Posterior vena cava (tissue), 2 donors: ENCODE measurements at regions not wholly inside any gene's neighbourhood (a gene's known extent, or its start where the extent isn't known, plus 50 kb on each side); places are given as distances from the start of the nearest gene placed in this dataset.

Experiments used
- DNase-seq: peaks from one replicate; pipeline ENCODE4 v3.0.0-alpha.2; 2020; ENCODE audit warnings: low spot score
- intact Hi-C, 2 donors: fragments of 100-400 bp; cut with DNase I; formaldehyde crosslinking; loops; one replicate each; pipeline versions ENCODE4 v1.14.1 to v1.14.2; 2022 to 2023
- donor health status: DM: yes; HTN: yes; CAD: no.
- donor health status: DM: yes; HTN: yes; CAD: no.

DNA sequence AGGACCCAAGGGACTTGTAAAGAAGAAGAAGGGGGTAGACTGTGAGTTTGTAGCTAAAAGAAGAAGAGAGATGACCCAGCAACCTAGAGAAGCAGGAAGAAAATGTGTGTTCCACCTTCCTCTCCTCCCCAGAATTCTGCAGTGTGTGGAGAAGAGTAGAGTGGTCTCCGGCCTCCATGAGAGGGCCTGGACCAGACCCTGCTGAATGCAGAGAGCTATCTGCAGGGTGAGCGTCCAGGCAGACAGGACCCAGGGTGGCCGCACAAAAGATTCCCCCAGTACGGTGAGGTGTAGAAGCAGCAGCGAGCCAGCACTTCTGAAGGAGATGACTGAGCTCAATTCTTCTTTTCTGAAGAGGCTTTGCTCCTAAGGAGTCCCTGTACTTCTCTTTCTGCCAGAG is 239.7 kb upstream of the ANKRD30A start:
- intact Hi-C loops = no loop called here
- DNase-seq = no peak

DNA sequence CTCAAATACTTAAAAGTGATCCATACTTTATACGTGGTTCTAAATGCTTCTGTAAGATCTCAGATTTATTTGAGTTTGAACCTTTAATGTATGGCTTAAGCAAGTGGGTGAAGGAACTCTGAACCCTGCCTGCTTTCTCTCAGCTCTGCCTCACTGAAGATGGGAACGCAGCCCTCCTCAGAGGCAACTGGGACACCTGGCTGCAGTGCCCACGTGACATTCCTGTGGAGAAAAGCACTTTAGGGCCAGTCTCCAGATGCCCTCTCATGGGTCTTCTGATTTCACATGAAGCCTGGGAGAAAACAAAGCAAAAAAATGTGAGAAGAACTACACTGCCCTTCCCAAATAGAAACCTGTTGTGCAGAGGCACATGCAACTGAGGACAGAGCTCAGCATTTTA is 242.6 kb upstream of the ANKRD30A start:
- intact Hi-C loops = no loop called here
- no peak for DNase-seq

- intact Hi-C loops = no loop called here
- DNase-seq = no peak
Measured at GRCh38 chr10:36880898-36881297, 244.5 kb upstream of the ANKRD30A start.

- intact Hi-C loops = no loop called here
- no peak for DNase-seq
Measured at GRCh38 chr10:36872702-36873393, 252.6 kb upstream of the ANKRD30A start.

- intact Hi-C loops = no loop called here
- DNase-seq = no peak
Measured at GRCh38 chr10:36840788-36841187, 284.6 kb upstream of the ANKRD30A start.

GRCh38 chr10:36837416-36837815 is 288.0 kb upstream of the ANKRD30A start:
- DNase-seq = no peak
- intact Hi-C loops = no loop called here

DNA sequence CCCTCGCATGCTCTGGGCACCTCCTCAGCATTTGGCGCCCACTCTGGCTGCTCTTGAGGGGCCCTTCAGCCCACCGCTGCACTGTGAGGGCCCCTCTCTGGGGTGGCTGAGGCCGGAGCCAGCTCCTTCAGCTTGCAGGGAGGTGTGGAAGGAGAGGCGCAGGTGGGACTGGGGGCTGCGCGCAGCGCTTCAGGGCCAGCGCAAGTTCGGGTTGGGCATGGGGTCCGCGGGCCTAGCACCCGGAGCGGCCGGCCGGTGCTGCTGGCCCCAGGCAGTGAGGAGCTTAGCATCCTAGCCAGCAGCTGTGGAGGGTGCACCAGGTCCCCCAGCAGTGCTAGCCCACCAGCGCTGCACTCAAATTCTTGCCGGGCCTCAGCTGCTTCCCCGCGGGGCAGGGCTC is 305.6 kb upstream of the ANKRD30A start:
- intact Hi-C loops = no loop called here
- no peak for DNase-seq

DNA sequence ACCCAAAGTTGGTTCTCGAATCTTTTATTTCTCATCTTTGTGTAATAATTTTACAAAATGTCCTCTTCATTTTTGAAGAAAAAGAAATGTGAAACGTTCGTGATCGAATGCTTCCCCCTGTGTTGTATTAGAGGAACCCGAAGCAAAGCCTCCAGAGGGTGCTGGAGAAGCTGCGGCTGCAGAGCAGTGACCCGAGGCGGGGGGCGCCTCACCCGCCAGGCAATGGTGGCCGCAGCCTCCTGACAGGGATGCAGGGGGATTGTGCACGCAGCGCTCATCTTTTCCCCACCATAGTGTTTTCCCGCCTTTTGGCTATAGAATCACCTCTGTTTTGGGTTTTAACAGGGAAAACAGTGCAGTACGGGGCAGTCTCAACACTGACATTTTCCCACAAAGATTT is 307.5 kb upstream of the ANKRD30A start:
- intact Hi-C loops = no loop called here
- DNase-seq = no peak

- intact Hi-C loops = no loop called here
- no peak for DNase-seq
Measured at GRCh38 chr10:36808625-36809362, 316.6 kb upstream of the ANKRD30A start.

GRCh38 chr10:36803229-36803628 is 322.2 kb upstream of the ANKRD30A start:
- DNase-seq = no peak
- intact Hi-C loops = no loop called here

GRCh38 chr10:36802490-36803153 is 322.8 kb upstream of the ANKRD30A start:
- DNase-seq = no peak
- intact Hi-C loops = no loop called here

GRCh38 chr10:36801660-36802059 is 323.7 kb upstream of the ANKRD30A start:
- no peak for DNase-seq
- intact Hi-C loops = no loop called here

- intact Hi-C loops = no loop called here
- no peak for DNase-seq
Measured at GRCh38 chr10:36794981-36795380, 330.4 kb upstream of the ANKRD30A start.

- intact Hi-C loops = no loop called here
Measured at GRCh38 chr10:36789974-36790373, 335.4 kb upstream of the ANKRD30A start.

GRCh38 chr10:36788152-36788551 is 337.2 kb upstream of the ANKRD30A start:
- intact Hi-C loops = no loop called here
- no peak for DNase-seq

More at GRCh38 chr10:36789974-36790373, 335.4 kb upstream of the ANKRD30A start:
- no peak for DNase-seq

DNA sequence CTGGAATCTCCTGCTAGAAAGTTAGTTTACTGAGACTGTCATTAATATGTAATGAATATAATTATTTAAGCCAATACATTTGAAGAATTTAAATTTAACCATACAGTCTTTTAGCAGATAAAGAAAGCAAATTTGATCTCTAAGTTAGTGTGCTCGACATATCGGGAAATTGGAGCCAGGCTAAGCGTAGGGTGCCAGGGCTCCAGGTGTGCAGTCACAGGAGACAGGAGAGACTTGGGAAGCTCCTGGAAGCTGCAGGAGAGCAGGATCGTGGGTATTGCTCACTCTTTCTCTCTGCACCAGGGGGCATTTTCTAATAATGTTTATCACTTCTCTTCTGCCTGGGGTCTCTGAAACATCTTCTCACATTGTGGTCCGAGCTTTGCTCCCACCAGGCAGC is 342.0 kb upstream of the ANKRD30A start:
- intact Hi-C loops = no loop called here

DNA sequence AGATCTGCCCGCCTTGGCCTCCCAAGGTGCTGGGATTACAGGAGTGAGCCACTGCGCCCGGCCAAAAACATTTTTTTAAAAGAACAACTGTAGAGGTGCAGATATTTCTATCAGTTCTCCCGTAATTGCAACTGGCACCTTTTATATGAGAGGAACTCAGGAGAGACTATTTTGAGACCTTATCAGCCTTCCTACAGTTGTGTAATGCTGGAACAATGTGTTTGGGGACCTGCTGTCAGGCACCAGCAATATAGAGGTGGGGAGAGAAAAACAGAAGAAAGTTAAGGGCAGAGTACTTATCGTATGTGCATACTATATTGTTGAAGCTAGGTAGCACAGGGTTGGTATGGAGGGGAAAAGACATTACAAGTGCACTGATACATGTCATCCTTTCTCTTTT is 343.8 kb upstream of the ANKRD30A start:
- no peak for DNase-seq
- intact Hi-C loops = no loop called here

More for the DNA sequence above, 342.0 kb upstream of the ANKRD30A start:
- no peak for DNase-seq

- intact Hi-C loops = no loop called here
- no peak for DNase-seq
Measured at GRCh38 chr10:36780158-36780557, 345.2 kb upstream of the ANKRD30A start.

GRCh38 chr10:36779238-36779846 is 346.1 kb upstream of the ANKRD30A start:
- intact Hi-C loops = loop anchor here (5.0 kb wide), 1 partner anchor 1142 kb away; no protein-coding TSS in a partner anchor
- DNase-seq = no peak

GRCh38 chr10:36778651-36779050 is 346.7 kb upstream of the ANKRD30A start:
- intact Hi-C loops = loop anchor here (5.0 kb wide), 1 partner anchor 1141 kb away; no protein-coding TSS in a partner anchor

More at GRCh38 chr10:36778651-36779050, 346.7 kb upstream of the ANKRD30A start:
- no peak for DNase-seq
